ES-I3 (cell line): ENCODE measurements at regions not wholly inside any gene's neighbourhood (a gene's known extent, or its start where the extent isn't known, plus 50 kb on each side); places are given as distances from the start of the nearest gene placed in this dataset.
"Not testable (repeated sequence)": the region's sequence is repeated elsewhere in the genome, so short reads cannot be mapped to it uniquely, and the experiment has no call there.

Source experiments
- H3K36me3 ChIP-seq: 2 replicates; pipeline ENCODE4 v1.6.1; 2013; ENCODE audit warnings: mild to moderate bottlenecking, low read length, control low read depth, moderate library complexity; ENCODE audit not compliant: insufficient read depth
- H3K4me1 ChIP-seq: 2 replicates; pipeline ENCODE4 v1.6.1; 2013; ENCODE audit warnings: mild to moderate bottlenecking, control low read depth, low read length; ENCODE audit not compliant: insufficient read depth
- H3K9ac ChIP-seq: 2 replicates; pipeline ENCODE4 v1.6.1; 2013; ENCODE audit warnings: low read depth, mild to moderate bottlenecking, low read length, moderate library complexity
- H3K9me3 ChIP-seq: 2 replicates; pipeline ENCODE4 v1.6.1; 2013; ENCODE audit warnings: mild to moderate bottlenecking, low read length, moderate library complexity; ENCODE audit not compliant: control insufficient read depth, insufficient read depth

DNA sequence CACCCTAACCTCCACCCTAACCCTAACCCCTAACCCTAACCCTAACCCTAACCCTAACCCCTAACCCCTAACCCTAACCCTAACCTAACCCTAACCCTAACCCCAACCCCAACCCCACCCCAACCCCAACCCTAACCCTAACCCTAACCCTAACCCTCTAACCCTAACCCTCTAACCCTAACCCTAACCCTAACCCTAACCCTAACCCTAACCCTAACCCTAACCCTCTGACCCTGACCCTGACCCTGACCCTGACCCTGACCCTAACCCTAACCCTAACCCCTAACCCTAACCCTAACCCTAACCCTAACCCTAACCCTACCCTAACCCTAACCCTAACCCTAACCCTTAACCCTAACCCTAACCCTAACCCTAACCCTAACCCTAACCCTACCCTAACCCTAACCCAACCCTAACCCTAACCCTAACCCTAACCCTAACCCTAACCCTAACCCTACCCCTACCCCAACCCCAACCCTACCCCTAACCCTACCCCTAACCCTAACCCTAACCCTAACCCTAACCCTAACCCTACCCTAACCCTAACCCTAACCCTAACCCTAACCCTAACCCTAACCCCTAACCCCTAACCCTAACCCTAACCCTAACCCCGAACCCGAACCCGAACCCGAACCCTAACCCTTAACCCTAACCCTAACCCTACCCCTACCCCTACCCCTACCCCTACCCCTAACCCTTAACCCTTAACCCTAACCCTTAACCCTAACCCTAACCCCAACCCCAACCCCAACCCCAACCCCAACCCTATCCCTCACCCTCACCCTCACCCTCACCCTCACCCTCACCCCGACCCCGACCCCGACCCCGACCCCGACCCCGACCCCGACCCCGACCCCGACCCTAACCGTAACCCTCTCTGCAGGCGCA, 186.2 kb upstream of the CHL1 start:
- not testable (repeated sequence) for H3K9ac ChIP-seq, H3K36me3 ChIP-seq, H3K4me1 ChIP-seq, H3K9me3 ChIP-seq

DNA sequence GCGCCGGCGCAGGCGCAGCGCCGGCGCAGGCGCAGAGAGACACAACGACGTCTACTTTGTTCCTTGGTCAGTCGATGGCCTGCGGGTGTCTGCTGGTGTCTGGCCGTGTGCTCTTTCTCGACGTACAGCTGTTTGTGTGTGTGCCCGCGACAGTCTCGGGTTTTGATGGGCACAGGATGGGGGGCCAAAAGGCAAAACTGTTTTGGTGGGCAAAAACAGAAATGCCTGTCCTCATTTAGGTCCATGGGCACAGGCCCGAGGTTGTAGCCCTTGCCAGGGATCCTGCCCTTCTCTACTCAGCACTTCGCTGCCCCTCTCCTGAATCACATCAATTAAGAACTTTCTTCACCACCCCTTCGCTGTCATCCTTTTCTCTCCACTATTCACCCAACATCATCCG, 184.8 kb upstream of the CHL1 start:
- Histone ChIP-seq H3K9ac (peak overlapping the region; percentile 48; the same call in 1 of the 2 replicates), H3K9me3 (no peaks in the 10 kb centered on the region), H3K4me1 (no peaks in the 10 kb centered on the region; the same call in 1 of the 2 replicates), H3K36me3 (no peaks in the 10 kb centered on the region)

DNA sequence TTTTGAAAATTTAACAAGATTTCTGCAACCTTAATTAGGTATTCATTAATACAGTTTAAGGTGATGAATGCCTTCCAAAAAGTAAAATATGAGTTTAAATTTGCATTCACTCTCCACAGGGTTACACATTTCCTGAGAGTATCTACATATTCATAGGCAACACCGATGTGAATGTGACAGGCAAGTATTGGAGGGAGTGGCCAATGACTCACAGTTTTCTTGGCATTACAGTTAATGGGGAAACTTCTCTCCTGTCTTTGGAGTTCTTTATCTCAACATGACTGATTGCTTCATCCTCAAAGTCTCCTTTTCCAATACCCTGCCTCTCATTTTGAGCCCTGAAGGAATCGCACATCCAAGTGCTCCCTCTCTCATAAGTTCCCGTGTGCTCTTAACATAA, 181.9 kb upstream of the CHL1 start:
- Histone ChIP-seq H3K36me3 (no peaks in the 10 kb centered on the region), H3K4me1 (no peaks in the 10 kb centered on the region; the same call in 1 of the 2 replicates), H3K9me3 (no peaks in the 10 kb centered on the region), H3K9ac (no peak overlapping the region)

DNA sequence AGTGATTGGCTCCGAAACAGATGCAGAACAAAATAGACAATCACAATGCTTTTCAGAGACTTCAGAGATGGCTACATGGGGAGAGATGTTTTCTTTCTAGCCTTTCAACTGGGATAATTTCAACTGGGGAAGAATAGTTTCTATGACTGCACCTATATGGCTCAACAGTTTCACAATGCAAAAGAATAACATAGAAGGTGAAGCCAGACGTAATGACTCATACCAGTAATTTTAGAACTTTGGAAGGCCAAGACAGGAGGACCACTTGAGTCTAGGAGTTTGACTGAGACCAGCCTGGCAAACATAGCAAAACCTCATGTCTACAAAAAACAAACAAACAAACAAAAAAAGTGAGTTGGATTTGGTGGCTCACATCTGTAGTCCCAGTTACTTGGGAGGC, 180.2 kb upstream of the CHL1 start:
- Histone ChIP-seq H3K9ac (no peak overlapping the region), H3K9me3 (no peaks in the 10 kb centered on the region), H3K4me1 (no peaks in the 10 kb centered on the region; the same call in 1 of the 2 replicates), H3K36me3 (no peaks in the 10 kb centered on the region)

DNA sequence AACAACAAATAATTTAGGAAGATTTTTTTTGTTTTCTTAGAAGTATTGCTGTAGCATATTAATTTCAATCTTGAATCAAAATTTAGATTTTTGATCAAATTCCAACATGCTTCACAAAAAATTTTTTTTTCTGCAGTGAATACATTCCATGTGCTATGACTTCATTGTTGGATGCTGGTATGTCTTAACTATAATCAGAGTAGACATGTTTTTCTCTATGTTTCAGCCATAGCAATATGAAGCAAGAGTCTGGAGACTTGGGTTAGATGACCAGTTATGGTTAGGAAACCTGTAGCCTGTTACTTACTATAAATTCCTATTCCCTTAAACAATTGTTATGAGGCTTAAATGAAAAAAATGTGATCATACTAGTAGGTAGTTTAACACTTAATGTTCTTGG, 176.1 kb upstream of the CHL1 start:
- no peaks in the 10 kb centered on the region for H3K4me1 ChIP-seq
- H3K36me3 ChIP-seq, result no peaks in the 10 kb centered on the region
- no peak overlapping the region for H3K9ac ChIP-seq
- H3K9me3 ChIP-seq, result no peaks in the 10 kb centered on the region

DNA sequence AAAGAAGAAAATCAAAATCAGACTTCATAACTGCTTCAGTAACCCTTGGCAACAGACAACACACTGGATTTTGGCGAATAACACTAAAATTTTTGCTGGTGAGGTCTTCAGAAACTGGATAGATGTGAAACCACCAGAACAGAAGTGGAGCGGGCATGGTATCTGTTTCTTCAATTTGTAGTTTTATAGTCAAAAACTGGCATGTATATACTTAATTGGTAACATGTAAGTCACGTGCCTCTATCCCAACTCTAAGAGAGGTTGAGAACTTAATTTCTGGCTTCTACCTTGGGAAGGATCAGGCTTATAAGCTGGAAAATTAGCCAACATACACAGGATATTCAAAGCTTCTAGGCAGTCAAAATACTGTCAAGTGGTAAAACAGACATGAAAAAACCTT, 172.6 kb upstream of the CHL1 start:
- H3K9me3 ChIP-seq, result no peaks in the 10 kb centered on the region

DNA sequence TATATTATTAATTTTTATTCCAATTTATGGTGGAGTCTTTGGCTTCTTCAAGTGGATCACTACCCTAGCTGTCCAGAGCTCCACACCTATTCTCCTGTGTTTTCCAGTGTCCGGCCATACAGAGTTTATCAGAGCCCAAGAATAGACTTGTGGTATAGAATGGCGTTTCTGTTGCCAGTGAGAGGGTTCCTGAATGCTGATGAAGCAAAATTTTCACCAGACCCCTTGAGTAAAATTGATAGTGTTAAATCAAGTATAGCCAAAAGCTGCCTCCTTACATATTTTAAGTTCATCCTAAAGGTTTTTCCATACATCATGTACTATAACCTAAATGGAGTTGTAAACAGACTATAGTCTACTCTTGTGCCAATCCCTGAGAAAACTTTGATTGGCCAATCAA, 171.5 kb upstream of the CHL1 start:
- Histone ChIP-seq H3K36me3 (no peaks in the 10 kb centered on the region), H3K4me1 (no peaks in the 10 kb centered on the region), H3K9ac (no peak overlapping the region), H3K9me3 (no peaks in the 10 kb centered on the region)

More for the DNA sequence above, 172.6 kb upstream of the CHL1 start:
- Histone ChIP-seq H3K36me3 (no peaks in the 10 kb centered on the region), H3K4me1 (no peaks in the 10 kb centered on the region), H3K9ac (no peak overlapping the region)

DNA sequence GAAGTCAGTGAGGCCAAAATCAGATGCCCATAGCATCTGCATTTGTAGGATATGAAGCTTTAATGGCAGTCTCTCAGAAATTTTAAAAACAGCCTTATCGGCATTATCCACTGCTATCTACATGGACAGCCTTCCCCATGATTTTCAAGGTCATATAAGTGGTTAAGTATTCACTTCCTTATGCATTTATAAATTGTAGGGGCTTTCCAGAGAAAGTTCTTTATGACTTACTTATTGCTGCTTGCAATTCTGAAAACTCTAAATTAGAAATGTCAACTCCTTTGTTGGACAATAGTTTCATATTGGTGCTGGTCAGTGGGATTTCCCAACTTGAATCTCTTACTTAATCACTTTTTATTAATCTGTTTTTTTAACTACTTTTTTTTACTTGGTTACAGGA, 160.6 kb upstream of the CHL1 start:
- not testable (repeated sequence) for H3K4me1 ChIP-seq, H3K9me3 ChIP-seq, H3K36me3 ChIP-seq, H3K9ac ChIP-seq

DNA sequence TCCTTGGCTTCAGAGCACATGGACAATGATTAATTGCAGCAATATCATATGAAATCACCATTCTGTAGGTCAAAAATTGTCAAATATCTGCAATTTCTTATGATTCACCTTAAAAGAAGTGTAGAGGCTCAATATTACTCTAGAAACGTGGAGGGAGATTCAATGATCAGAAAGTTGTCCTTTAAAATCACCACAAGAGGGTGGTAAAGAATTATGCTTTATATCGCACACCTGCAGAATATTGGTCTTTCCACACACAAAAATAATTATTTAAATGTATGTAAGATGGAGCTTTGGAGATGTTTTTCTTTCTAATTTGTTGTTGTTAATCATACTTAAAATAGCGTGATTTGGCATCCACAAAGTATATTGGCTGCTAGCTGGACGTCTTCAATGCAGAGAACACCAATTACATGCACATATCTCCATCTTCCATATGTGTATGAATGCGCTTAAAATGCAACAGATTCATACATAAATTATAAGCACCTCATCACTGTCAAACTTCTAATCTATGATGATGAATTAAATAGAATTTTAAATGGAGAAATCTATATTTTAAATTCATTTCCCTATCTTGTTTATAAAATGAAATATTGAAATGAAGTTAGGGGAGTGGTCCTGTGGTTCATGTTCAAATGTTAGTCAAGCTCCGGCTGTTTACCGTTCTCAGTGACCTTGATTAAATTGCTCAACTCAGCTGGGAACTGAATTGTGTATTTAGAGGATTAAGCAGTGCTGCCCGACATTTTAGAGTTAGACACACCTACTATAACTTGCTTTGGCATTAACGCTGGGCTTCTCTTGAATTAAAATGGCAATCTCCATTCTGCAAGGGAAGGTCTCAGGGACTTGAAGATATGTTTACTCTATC, 153.5 kb upstream of the CHL1 start:
- H3K4me1 ChIP-seq, H3K36me3 ChIP-seq, H3K9ac ChIP-seq, H3K9me3 ChIP-seq: not testable (repeated sequence)

DNA sequence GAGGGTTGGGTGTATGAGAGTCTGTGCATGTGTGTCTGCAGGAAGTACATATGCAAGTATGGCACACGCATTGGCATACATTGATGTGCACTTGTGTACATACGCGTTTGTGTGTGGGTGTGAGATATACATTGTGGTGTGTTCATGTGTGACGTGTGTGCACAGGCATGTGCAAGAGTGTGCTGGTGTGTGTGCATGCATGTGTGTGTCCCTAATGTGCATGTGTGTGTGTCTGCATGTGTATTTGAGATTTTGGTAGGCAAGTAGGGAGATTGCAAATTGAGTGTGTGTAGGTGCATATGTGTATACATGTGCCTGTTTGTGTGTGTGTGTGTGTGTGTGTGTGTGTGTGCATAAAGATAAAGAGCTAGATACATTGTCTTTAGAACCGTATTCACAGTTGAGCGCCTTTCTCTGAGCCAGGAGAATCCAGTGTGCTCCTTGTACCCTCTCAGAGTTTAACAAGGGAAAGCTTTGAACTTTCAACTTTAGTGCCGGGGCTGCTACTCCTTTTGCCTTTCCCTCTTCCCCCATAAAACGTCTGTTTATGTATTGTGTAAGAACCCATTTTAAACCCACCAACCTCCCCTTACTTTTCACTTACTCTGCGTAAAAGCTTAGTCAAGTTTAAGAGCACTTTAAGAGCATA, 152.4 kb upstream of the CHL1 start:
- Histone ChIP-seq H3K4me1 (no peaks in the 10 kb centered on the region), H3K36me3 (no peaks in the 10 kb centered on the region), H3K9ac (no peak overlapping the region), H3K9me3 (no peaks in the 10 kb centered on the region)

DNA sequence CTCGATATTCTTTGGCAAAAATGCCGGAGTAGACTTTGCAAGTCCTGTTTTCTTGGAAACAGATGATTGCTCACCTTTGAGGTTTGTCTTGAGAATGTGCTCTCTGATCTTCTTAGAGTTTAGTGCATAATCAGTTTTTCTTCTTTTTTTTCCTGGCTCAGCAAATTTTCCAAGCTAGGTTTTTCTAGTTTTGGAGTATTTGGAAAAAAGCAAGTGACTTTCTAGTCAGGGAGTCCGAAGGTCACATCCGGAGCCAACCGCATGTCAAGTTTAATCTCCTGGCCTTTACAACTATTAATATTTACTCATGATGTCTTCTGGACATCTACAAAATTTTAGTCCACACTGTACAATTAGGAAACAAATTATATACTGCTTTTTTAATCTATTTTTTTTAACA, 151.6 kb upstream of the CHL1 start:
- H3K9me3 ChIP-seq, H3K9ac ChIP-seq, H3K36me3 ChIP-seq, H3K4me1 ChIP-seq: not testable (repeated sequence)

DNA sequence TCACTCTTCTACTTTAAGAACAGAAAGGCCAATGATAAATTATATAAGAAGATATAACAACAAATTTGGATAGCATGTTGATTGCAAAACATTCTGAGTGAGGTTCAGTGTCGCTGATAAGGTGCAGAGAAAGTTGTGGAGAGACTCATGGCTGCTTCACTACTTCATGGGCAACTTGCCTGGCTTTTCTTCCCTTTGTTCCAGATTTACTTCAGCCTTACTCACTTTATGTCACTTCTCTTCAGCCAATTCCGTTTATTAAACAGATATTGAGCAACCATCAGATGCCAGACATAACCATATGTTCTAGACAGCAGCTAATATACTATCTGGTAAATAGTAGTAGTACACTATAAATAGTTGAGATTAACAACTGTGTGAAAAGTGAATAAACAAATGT, 150.0 kb upstream of the CHL1 start:
- Histone ChIP-seq H3K9me3 (no peaks in the 10 kb centered on the region), H3K36me3 (no peaks in the 10 kb centered on the region), H3K9ac (no peak overlapping the region), H3K4me1 (no peaks in the 10 kb centered on the region)

DNA sequence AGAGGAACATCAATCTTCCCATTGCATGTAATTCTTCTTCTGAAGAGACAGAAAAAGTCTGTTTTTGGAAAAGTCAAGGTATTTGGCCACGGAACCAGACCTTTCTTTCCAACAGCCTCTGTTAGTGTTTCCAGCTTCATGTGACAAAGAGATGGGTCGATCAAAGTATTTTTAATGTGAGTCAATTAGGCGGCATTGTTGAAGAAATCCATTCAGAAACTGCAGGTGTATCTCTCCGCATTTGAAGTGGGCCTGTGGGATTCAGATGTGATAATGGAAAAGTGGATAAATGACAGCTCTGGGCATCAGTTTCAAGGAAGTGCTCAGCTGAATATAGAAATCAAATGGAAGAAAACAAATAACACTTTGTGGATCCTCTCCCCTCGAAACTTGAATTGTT, 143.1 kb upstream of the CHL1 start:
- not testable (repeated sequence) for H3K9me3 ChIP-seq, H3K4me1 ChIP-seq, H3K9ac ChIP-seq, H3K36me3 ChIP-seq

DNA sequence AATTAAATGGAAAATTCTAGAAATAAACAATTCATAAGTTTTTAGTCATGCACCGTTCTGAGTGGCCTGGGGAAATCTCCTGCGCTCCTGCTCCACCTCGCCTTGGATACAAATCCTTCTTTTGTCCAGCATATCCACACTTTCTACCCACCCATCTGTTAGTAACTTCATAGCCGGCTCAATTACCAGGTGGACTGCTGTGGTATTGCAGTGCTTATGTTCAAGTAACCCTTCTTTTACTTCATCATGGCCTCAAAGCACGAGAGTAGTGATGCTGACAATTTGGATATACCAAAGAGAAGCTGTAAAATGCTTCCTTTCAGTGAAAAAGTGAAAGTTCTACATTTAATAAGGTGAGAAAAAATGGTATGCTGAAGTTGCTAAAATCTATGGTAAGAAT, 142.3 kb upstream of the CHL1 start:
- Histone ChIP-seq H3K4me1 (no peaks in the 10 kb centered on the region), H3K36me3 (no peaks in the 10 kb centered on the region), H3K9ac (no peak overlapping the region), H3K9me3 (no peaks in the 10 kb centered on the region)
